ENCODE measurements at regions not wholly inside any gene's neighbourhood (a gene's known extent, or its start where the extent isn't known, plus 50 kb on each side); places are given as distances from the start of the nearest gene placed in this dataset.

- Histone ChIP-seq H3K4me1 (ENCODE audit: control insufficient read depth in 1 of 2, insufficient read depth in 2 of 2, low read length in 2 of 2) (no peaks in the 10 kb centered on the region), H3K79me2 (ENCODE audit: insufficient read depth, low read length) (no peaks in the 10 kb centered on the region), H3K27me3 (ENCODE audit: insufficient read depth, low read length) (no peaks in the 10 kb centered on the region), H3K27ac (ENCODE audit: low read depth, low read length) (no peak overlapping the region), H4K20me1 (ENCODE audit: insufficient read depth) (no peaks in the 10 kb centered on the region), H3K9ac (ENCODE audit: low read length) (no peak overlapping the region), H3K4me2 (ENCODE audit: low read length) (no peak overlapping the region), H3K4me3 (replicated peaks in 1 of 2; ENCODE audit: low read depth in 1 of 2, low read length in 2 of 2) (no peak overlapping the region), H3K9me3 (ENCODE audit: control insufficient read depth in 1 of 2, insufficient read depth in 1 of 2, low read depth in 1 of 2, low read length in 2 of 2) (peaks cover 0 to 4% of the 10 kb centered on the region in 2 experiments; a peak in 2 of 4 replicates), H3K36me3 (ENCODE audit: control insufficient read depth in 1 of 2, insufficient read depth in 2 of 2, low read length in 2 of 2) (no peaks in the 10 kb centered on the region), H3K9me2 (ENCODE audit: insufficient read depth) (no peaks in the 10 kb centered on the region), H2AFZ (ENCODE audit: low read depth, low read length, poor library complexity, severe bottlenecking) (no peak overlapping the region)
- no peak for ATAC-seq
- ChIA-PET RAD21 (ENCODE audit: low non-redundant PET in 1 of 2, low total read pairs in 2 of 2, uncharacterized antibody in 2 of 2, unreplicated experiment in 2 of 2) (no interaction called here), POLR2A (no interaction called here), CTCF (no interaction called here)
- TF ChIP-seq ELF1 (IDR thresholded peaks at IDR 0.05; ENCODE audit: borderline replicate concordance, low read depth), result no peak
- TF ChIP-seq, protein P1, sequence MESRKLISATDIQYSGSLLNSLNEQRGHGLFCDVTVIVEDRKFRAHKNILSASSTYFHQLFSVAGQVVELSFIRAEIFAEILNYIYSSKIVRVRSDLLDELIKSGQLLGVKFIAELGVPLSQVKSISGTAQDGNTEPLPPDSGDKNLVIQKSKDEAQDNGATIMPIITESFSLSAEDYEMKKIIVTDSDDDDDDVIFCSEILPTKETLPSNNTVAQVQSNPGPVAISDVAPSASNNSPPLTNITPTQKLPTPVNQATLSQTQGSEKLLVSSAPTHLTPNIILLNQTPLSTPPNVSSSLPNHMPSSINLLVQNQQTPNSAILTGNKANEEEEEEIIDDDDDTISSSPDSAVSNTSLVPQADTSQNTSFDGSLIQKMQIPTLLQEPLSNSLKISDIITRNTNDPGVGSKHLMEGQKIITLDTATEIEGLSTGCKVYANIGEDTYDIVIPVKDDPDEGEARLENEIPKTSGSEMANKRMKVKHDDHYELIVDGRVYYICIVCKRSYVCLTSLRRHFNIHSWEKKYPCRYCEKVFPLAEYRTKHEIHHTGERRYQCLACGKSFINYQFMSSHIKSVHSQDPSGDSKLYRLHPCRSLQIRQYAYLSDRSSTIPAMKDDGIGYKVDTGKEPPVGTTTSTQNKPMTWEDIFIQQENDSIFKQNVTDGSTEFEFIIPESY (IDR thresholded peaks at IDR 0.05; ENCODE audit: extremely low read depth, insufficient replicate concordance, low read length), result no peak
- no peak for TF ChIP-seq CEBPB (IDR thresholded peaks at IDR 0.05; ENCODE audit: low read depth)
- TF ChIP-seq EZH2 (IDR thresholded peaks at IDR 0.05), result no peak
- TF ChIP-seq, protein P2, sequence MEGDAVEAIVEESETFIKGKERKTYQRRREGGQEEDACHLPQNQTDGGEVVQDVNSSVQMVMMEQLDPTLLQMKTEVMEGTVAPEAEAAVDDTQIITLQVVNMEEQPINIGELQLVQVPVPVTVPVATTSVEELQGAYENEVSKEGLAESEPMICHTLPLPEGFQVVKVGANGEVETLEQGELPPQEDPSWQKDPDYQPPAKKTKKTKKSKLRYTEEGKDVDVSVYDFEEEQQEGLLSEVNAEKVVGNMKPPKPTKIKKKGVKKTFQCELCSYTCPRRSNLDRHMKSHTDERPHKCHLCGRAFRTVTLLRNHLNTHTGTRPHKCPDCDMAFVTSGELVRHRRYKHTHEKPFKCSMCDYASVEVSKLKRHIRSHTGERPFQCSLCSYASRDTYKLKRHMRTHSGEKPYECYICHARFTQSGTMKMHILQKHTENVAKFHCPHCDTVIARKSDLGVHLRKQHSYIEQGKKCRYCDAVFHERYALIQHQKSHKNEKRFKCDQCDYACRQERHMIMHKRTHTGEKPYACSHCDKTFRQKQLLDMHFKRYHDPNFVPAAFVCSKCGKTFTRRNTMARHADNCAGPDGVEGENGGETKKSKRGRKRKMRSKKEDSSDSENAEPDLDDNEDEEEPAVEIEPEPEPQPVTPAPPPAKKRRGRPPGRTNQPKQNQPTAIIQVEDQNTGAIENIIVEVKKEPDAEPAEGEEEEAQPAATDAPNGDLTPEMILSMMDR (IDR thresholded peaks at IDR 0.05 in 2 of 3, conservative IDR thresholded peaks at IDR 0.05 in 1 of 3; ENCODE audit: borderline replicate concordance in 1 of 3, insufficient read depth in 1 of 3, low read depth in 2 of 3, low read length in 2 of 3), result no peak
- TF ChIP-seq REST (IDR thresholded peaks at IDR 0.05; ENCODE audit: low read depth), result no peak
- no peak for TF ChIP-seq EGR1 (IDR thresholded peaks at IDR 0.05; ENCODE audit: low read depth)
- no peak for TF ChIP-seq CBX3 (IDR thresholded peaks at IDR 0.05; ENCODE audit: low read depth)
- TF ChIP-seq, protein P3, sequence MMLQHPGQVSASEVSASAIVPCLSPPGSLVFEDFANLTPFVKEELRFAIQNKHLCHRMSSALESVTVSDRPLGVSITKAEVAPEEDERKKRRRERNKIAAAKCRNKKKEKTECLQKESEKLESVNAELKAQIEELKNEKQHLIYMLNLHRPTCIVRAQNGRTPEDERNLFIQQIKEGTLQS (IDR thresholded peaks at IDR 0.05), result no peak
- TF ChIP-seq RAD21 (IDR thresholded peaks at IDR 0.05; ENCODE audit: low read depth), result no peak
- no peak for TF ChIP-seq TCF7L2 (IDR thresholded peaks at IDR 0.05; ENCODE audit: borderline replicate concordance, extremely low read depth, insufficient read depth, insufficient read length)
- TF ChIP-seq SP1 (IDR thresholded peaks at IDR 0.05; ENCODE audit: low read depth), result no peak
- TF ChIP-seq SIN3A (IDR thresholded peaks at IDR 0.05; ENCODE audit: low read depth), result no peak
- no peak for TF ChIP-seq ZNF274 (IDR thresholded peaks at IDR 0.05; ENCODE audit: low read depth, low read length)
- no TSS peak for BruUV-seq (replicated peaks)
- intact Hi-C loops (cut with micrococcal nuclease), result no loop called here
- no peak for DNase-seq (ENCODE audit: low read depth, low spot score)
Measured at GRCh38 chr2:76187415-76187814, 476.7 kb upstream of the GCFC2 start.
